Muscle layer of duodenum (tissue), 2 donors: ENCODE measurements at regions not wholly inside any gene's neighbourhood (a gene's known extent, or its start where the extent isn't known, plus 50 kb on each side); places are given as distances from the start of the nearest gene placed in this dataset.

Experiments
- H3K27ac ChIP-seq: one replicate; pipeline ENCODE4 v1.7.0; 2013; ENCODE audit warnings: mild to moderate bottlenecking, low read length
- H3K27me3 ChIP-seq: one replicate; pipeline ENCODE4 v1.7.0; 2013; ENCODE audit warnings: low read depth, mild to moderate bottlenecking, control low read depth, low read length
- H3K36me3 ChIP-seq, 2 donors: one replicate each; pipeline ENCODE4 v1.7.0; 2013; ENCODE audit warnings: low read length in 2 of 2, control low read depth in 1 of 2, mild to moderate bottlenecking in 1 of 2; ENCODE audit not compliant: insufficient read depth in 2 of 2, control insufficient read depth in 1 of 2
- H3K4me1 ChIP-seq, 2 donors: one replicate each; pipeline ENCODE4 v1.7.0; 2013; ENCODE audit warnings: low read length in 2 of 2, mild to moderate bottlenecking in 2 of 2, control low read depth in 1 of 2, moderate library complexity in 1 of 2; ENCODE audit not compliant: insufficient read depth in 2 of 2, control insufficient read depth in 1 of 2
- H3K4me3 ChIP-seq, 2 donors: one replicate each; pipeline ENCODE4 v1.7.0; 2013; ENCODE audit warnings: low read length in 2 of 2, low read depth in 1 of 2, mild to moderate bottlenecking in 1 of 2
- H3K9me3 ChIP-seq, 2 donors: one replicate each; pipeline ENCODE4 v1.7.0; 2013; ENCODE audit warnings: low read length in 2 of 2, control low read depth in 1 of 2, mild to moderate bottlenecking in 1 of 2; ENCODE audit not compliant: control insufficient read depth in 1 of 2
- donor health status: healthy.

GRCh38 chr6:151702851-151703658 is 104.4 kb upstream of the ESR1 start:
- no peak overlapping the region for H3K27ac ChIP-seq
- H3K36me3 ChIP-seq: no peaks in the 10 kb centered on the region
- no peaks in the 10 kb centered on the region for H3K27me3 ChIP-seq
- no peaks in the 10 kb centered on the region for H3K4me1 ChIP-seq
- H3K4me3 ChIP-seq: no peak overlapping the region
- no peaks in the 10 kb centered on the region for H3K9me3 ChIP-seq

- Histone ChIP-seq H3K4me1 (no peaks in the 10 kb centered on the region), H3K9me3 (no peaks in the 10 kb centered on the region), H3K36me3 (no peaks in the 10 kb centered on the region), H3K27me3 (no peaks in the 10 kb centered on the region), H3K27ac (no peak overlapping the region), H3K4me3 (no peak overlapping the region)
These were observed 103.1 kb upstream of the ESR1 start for GRCh38 chr6:151704383-151704782.

- no peaks in the 10 kb centered on the region for H3K4me1 ChIP-seq
- H3K27ac ChIP-seq: no peak overlapping the region
- no peak overlapping the region for H3K4me3 ChIP-seq
- no peaks in the 10 kb centered on the region for H3K36me3 ChIP-seq
- H3K9me3 ChIP-seq: no peaks in the 10 kb centered on the region
- H3K27me3 ChIP-seq: no peaks in the 10 kb centered on the region
These were observed 101.3 kb upstream of the ESR1 start for GRCh38 chr6:151705993-151706733.

GRCh38 chr6:151709329-151709728 is 98.2 kb upstream of the ESR1 start:
- no peak overlapping the region for H3K4me3 ChIP-seq
- H3K36me3 ChIP-seq: no peaks in the 10 kb centered on the region
- H3K9me3 ChIP-seq: no peaks in the 10 kb centered on the region
- no peaks in the 10 kb centered on the region for H3K27me3 ChIP-seq
- no peak overlapping the region for H3K27ac ChIP-seq
- no peaks in the 10 kb centered on the region for H3K4me1 ChIP-seq

- H3K27ac ChIP-seq: no peak overlapping the region
- no peaks in the 10 kb centered on the region for H3K27me3 ChIP-seq
- H3K4me3 ChIP-seq: no peak overlapping the region
- no peaks in the 10 kb centered on the region for H3K36me3 ChIP-seq
- H3K9me3 ChIP-seq: no peaks in the 10 kb centered on the region
- no peaks in the 10 kb centered on the region for H3K4me1 ChIP-seq
These were observed 91.0 kb upstream of the ESR1 start for GRCh38 chr6:151716526-151716932.

GRCh38 chr6:151719070-151719469 is 88.4 kb upstream of the ESR1 start:
- H3K4me3 ChIP-seq: no peak overlapping the region
- no peaks in the 10 kb centered on the region for H3K36me3 ChIP-seq
- no peak overlapping the region for H3K27ac ChIP-seq
- H3K27me3 ChIP-seq: no peaks in the 10 kb centered on the region
- no peaks in the 10 kb centered on the region for H3K9me3 ChIP-seq
- H3K4me1 ChIP-seq: no peaks in the 10 kb centered on the region

GRCh38 chr6:151721146-151721545 is 86.3 kb upstream of the ESR1 start:
- no peaks in the 10 kb centered on the region for H3K36me3 ChIP-seq
- H3K4me1 ChIP-seq: no peaks in the 10 kb centered on the region
- no peak overlapping the region for H3K4me3 ChIP-seq
- no peaks in the 10 kb centered on the region for H3K27me3 ChIP-seq
- no peaks in the 10 kb centered on the region for H3K9me3 ChIP-seq
- H3K27ac ChIP-seq: no peak overlapping the region

GRCh38 chr6:151721671-151722070 is 85.8 kb upstream of the ESR1 start:
- Histone ChIP-seq H3K4me3 (no peak overlapping the region), H3K27ac (no peak overlapping the region), H3K27me3 (no peaks in the 10 kb centered on the region), H3K4me1 (no peaks in the 10 kb centered on the region), H3K36me3 (no peaks in the 10 kb centered on the region), H3K9me3 (no peaks in the 10 kb centered on the region)

- Histone ChIP-seq H3K27ac (no peak overlapping the region), H3K4me1 (no peaks in the 10 kb centered on the region), H3K27me3 (no peaks in the 10 kb centered on the region), H3K9me3 (no peaks in the 10 kb centered on the region), H3K36me3 (no peaks in the 10 kb centered on the region), H3K4me3 (no peak overlapping the region)
These were observed 85.1 kb upstream of the ESR1 start for GRCh38 chr6:151722342-151722741.

- Histone ChIP-seq H3K36me3 (no peaks in the 10 kb centered on the region), H3K27me3 (no peaks in the 10 kb centered on the region), H3K4me3 (no peak overlapping the region), H3K9me3 (no peaks in the 10 kb centered on the region), H3K27ac (no peak overlapping the region), H3K4me1 (no peaks in the 10 kb centered on the region)
These were observed 84.3 kb upstream of the ESR1 start for GRCh38 chr6:151723152-151723551.

- Histone ChIP-seq H3K27me3 (no peaks in the 10 kb centered on the region), H3K4me1 (no peaks in the 10 kb centered on the region), H3K9me3 (peaks cover 5 to 7% of the 10 kb centered on the region in 2 donors), H3K27ac (no peak overlapping the region), H3K4me3 (no peak overlapping the region), H3K36me3 (no peaks in the 10 kb centered on the region)
These were observed 77.5 kb upstream of the ESR1 start for GRCh38 chr6:151729829-151730495.
